Left forelimb (tissue), 1 donor: ENCODE measurements at regions not wholly inside any gene's neighbourhood (a gene's known extent, or its start where the extent isn't known, plus 50 kb on each side); places are given as distances from the start of the nearest gene placed in this dataset.

Experiments
- DNase-seq: peaks from one replicate; pipeline ENCODE4 v3.0.0-alpha.2; 2018; ENCODE audit warnings: low spot score

- DNase-seq: no peak
Measured at GRCh38 chr20:40493071-40493470, 196.0 kb downstream of the MAFB start.

GRCh38 chr20:40491009-40491590 lies 197.9 kb downstream of the MAFB start:
- no peak for DNase-seq

DNA sequence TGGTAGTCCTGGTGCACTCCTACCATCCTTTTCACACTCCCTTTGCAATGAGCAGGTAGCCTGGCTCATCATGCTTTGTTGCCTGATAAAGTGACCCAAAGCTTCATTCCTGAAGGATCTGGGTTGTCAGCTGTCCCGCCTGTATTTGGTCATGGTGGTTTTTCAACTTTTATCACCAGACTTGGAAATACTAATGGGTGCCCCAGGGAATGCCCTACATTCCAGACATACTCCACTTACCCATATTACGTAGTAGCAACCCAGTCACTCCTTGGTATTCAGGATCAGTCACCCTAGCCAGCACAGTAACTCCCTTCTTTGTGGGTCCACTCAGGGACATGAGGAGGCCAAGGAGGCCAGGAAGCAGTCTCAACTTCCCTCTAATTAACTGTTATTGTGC lies 199.2 kb downstream of the MAFB start:
- no peak for DNase-seq

GRCh38 chr20:40488401-40488800 lies 200.6 kb downstream of the MAFB start:
- no peak for DNase-seq

DNA sequence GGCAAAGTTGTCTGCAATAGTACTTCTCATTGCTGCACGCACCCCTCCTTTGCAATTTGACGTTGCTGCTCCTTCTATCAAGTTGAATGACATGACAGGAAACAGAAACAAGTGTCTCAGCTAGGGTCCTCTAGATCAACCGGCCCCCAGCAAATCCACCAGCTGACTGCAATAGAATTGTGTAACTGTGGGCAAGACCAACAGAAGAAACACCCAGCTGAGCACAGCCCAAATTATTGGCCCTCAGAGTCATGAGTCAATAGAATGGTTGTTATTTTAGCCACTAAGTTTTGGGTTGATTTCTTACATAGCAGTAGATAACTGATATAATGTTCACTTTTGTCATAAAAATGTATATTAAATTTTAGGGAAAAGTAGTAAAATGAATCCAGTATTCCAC lies 202.7 kb downstream of the MAFB start:
- DNase-seq: no peak

- no peak for DNase-seq
Measured at GRCh38 chr20:40481743-40482458, 207.1 kb downstream of the MAFB start.

DNA sequence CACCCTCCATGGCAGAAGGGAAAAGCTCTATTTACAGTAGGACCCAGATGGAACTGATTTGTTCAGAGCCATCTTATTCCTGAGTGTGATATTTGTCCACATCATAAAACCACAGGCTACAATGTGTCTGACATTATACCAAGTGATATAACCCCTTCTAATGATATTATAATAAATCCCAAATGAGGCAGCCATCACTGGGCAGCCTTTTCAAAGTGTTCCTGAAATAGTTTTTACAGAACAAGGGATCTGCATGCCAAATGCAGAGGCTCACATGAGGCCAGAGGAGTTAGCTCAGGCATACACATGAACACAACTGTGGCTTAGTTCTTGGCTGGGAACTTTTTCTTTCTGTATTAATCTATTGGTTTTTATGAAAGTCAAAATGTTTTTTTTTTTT lies 207.7 kb downstream of the MAFB start:
- no peak for DNase-seq

GRCh38 chr20:40477805-40478204 lies 211.2 kb downstream of the MAFB start:
- DNase-seq: no peak

DNA sequence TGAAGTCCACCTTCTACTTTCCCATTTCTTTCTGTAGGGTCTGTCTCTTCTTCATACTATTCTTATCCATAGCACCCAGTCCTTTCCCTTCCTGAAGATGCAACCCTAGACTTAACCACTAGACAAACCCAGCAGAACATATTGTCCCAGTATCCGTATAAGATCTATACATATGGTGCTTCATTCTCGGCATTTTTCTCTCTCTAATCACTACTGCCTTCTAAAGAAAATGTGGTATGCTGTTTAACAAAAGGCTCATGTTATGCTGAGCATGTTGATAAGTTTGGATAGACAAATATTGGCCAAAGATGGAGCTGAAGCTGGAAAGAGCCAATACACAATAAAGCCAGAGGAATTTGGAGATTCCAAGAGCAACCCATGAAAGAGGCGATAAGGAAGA lies 212.6 kb downstream of the MAFB start:
- DNase-seq: no peak

GRCh38 chr20:40472905-40473304 lies 216.1 kb downstream of the MAFB start:
- no peak for DNase-seq

- no peak for DNase-seq
Measured at GRCh38 chr20:40471261-40471629, 217.8 kb downstream of the MAFB start.

- no peak for DNase-seq
Measured at GRCh38 chr20:40470445-40471260, 218.4 kb downstream of the MAFB start.

DNA sequence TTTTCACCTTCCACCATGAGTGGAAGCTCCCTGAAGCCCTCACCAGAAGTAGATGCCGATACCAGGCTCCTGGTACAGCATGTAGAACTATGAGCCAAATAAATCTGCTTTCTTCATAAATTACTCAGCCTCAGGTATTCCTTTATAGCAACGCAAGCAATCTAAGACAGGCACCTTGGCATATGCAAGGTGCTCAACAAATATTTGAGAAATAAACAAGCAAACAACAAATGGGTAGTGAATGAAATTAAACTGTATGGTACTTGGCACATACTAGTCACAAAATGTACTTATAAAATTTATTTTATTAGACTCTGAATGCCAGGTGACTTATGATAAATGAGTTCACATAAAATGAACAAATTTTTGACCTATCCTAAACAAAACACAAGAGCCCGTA lies 220.3 kb downstream of the MAFB start:
- DNase-seq: no peak

- DNase-seq: no peak
Measured at GRCh38 chr20:40467703-40468411, 221.2 kb downstream of the MAFB start.

DNA sequence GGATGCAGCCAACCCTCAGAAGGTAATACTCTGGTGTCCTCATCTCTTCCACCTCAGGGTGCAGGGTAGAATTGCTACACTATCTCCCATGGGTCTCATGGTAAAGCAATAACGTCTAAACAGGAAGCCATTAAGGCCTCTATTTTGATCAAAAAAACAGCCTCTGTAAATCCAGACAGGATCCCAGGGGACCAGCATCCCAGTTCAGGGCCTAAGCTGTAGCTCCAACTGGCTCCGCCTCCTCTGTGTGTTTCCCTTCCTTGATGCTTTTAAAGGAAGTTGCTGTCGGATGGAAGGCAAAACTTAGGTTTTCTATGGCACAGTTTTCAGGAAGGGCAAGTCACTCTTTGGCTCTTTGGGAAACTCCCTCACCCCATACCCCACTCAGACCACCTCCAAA lies 222.0 kb downstream of the MAFB start:
- no peak for DNase-seq

- no peak for DNase-seq
Measured at GRCh38 chr20:40464731-40465208, 224.3 kb downstream of the MAFB start.

DNA sequence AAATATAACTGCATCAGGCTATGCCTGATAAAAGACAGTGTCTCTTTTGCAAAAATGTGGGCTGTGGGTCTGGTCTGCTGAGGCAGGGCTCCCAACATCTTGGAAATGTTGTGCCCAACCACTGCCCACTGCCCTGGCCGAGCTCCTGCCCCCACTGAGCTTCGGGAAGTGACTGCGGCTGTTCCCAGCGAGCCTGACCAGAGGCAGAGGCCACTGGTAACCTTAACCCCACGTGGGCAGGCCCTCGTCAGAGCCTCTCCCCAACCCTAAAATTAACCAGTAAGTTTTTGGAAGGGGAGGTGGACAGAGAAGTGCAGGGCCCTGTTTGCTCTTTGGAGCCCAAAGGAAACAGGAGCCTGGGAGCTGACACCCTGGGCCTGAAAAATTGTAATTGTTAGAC lies 225.9 kb downstream of the MAFB start:
- no peak for DNase-seq

DNA sequence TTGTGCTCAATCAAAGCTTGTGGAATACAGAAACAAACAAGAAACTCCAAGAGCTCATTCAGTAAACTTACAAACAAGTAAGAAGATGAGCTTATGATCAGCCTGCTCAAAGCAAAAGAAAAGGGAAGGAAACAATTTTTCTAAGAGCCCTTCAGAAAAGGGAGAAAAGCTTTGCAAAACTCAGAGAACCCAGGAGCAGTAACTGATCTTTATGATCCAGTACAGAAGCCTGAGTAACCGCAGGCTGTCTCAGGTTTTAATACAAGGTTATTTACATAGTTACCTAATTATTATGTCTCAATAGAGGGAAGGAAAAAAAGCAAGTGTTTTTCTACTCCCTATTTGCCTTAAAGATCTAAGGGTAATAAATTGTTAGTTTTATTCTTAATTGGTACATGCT lies 226.5 kb downstream of the MAFB start:
- DNase-seq: no peak

DNA sequence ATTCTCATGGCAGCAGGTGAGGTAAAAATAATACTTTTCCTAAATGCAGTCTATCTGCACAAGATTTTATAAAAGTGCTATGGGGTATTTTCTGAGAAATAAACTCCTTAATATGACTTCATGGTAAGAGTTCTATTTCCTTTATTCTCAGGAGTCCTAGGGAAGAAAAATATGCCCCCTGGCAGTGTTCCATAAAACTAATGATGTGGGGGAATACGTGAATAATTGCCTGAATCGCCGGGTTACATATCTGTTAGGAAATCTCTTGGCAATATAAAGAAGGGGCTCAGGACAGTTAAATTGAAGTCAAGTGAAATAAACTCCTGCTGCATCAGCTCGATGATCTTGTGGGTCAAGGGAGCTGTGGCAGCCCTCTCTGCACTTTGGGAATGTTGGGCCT lies 229.7 kb downstream of the MAFB start:
- DNase-seq: no peak

- no peak for DNase-seq
Measured at GRCh38 chr20:40457404-40457803, 231.6 kb downstream of the MAFB start.

GRCh38 chr20:40452758-40453157 lies 236.3 kb downstream of the MAFB start:
- DNase-seq: no peak

DNA sequence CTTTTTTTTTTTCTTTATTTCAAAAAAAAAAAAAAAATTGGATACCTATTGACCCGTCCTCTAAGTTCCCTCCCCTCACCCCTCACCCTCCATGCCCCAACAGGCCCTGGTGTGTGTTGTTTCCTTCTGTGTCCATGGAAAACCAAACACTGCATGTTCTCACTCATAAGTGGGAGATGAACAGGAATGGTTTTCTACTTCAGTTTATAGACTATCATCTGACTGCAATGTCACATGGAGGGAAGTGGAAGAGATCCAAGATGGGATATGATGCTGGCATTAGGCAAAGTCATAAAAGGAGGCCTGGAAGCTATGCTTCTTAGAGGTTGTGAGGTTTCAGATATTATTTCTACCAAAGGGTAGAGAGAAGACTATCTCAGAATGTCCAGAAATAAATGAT lies 237.5 kb downstream of the MAFB start:
- no peak for DNase-seq
